HepG2 (cell line): ENCODE measurements at regions not wholly inside any gene's neighbourhood (a gene's known extent, or its start where the extent isn't known, plus 50 kb on each side); places are given as distances from the start of the nearest gene placed in this dataset.

Source experiments
- ASH2L ChIP-seq: fragments of 300-600, 200-600 bp; sonication (generic); IDR thresholded peaks from 2 replicates; pipeline ENCODE4 v1.7.0; 2017; ENCODE audit warnings: low read depth, mild to moderate bottlenecking, moderate library complexity, mixed read lengths, low read length; ENCODE audit not compliant: insufficient read length
- BRCA1 ChIP-seq: sonication (generic); formaldehyde crosslinking; IDR thresholded peaks from 2 replicates; pipeline ENCODE4 v1.4.0; 2020; ENCODE audit warnings: missing genetic modification reagents
- HIVEP1 ChIP-seq: sonication (generic); formaldehyde crosslinking; IDR thresholded peaks from 2 replicates; pipeline ENCODE4 v1.4.0; 2020; ENCODE audit warnings: mild to moderate bottlenecking, missing genetic modification reagents
- MEIS2 ChIP-seq: sonication (generic); formaldehyde crosslinking; IDR thresholded peaks from 2 replicates; pipeline ENCODE4 v1.9.0; 2021; ENCODE audit warnings: mild to moderate bottlenecking, missing genetic modification reagents
- RARG ChIP-seq: sonication (generic); formaldehyde crosslinking; IDR thresholded peaks from 2 replicates; pipeline ENCODE4 v1.4.0; 2020; ENCODE audit warnings: low read depth, mild to moderate bottlenecking, missing genetic modification reagents
- TBX2 ChIP-seq: sonication (generic); formaldehyde crosslinking; IDR thresholded peaks from 2 replicates; pipeline ENCODE4 v1.5.0; 2020; ENCODE audit warnings: missing genetic modification reagents, mild to moderate bottlenecking, borderline replicate concordance
- ZNF337 ChIP-seq: sonication (generic); formaldehyde crosslinking; IDR thresholded peaks from 2 replicates; pipeline ENCODE4 v1.5.1; 2020; ENCODE audit warnings: missing genetic modification reagents, low read depth, mild to moderate bottlenecking, borderline replicate concordance
- ZNF616 ChIP-seq: sonication (generic); formaldehyde crosslinking; IDR thresholded peaks from 2 replicates; pipeline ENCODE4 v1.5.0; 2020; ENCODE audit warnings: low read depth, mild to moderate bottlenecking, missing genetic modification reagents
- TF ChIP-seq, protein P1 (sequence below): sonication (generic); formaldehyde crosslinking; IDR thresholded peaks from one replicate; pipeline ENCODE4 v1.5.1; 2020; ENCODE audit warnings: mild to moderate bottlenecking, missing genetic modification reagents; ENCODE audit errors: not compliant biosample characterization
- TF ChIP-seq, protein P2 (sequence below): sonication (generic); formaldehyde crosslinking; IDR thresholded peaks from 2 replicates; pipeline ENCODE4 v1.8.1; 2023; ENCODE audit warnings: mild to moderate bottlenecking, inconsistent platforms, moderate library complexity, missing genetic modification reagents, borderline replicate concordance
- TF ChIP-seq, protein P3 (sequence below): IDR thresholded peaks from 2 replicates; pipeline ENCODE4 v1.6.1; 2012; ENCODE audit warnings: low read depth, low read length, improper control_type of control experiment
- TF ChIP-seq, protein P4 (sequence below): sonication (generic); formaldehyde crosslinking; IDR thresholded peaks from 2 replicates; pipeline ENCODE4 v1.4.0; 2020; ENCODE audit warnings: mild to moderate bottlenecking, missing genetic modification reagents
- TF ChIP-seq, protein P5 (sequence below): sonication (generic); formaldehyde crosslinking; IDR thresholded peaks from 2 replicates; pipeline ENCODE4 v1.5.1; 2020; ENCODE audit warnings: missing genetic modification reagents, mild to moderate bottlenecking, borderline replicate concordance

DNA sequence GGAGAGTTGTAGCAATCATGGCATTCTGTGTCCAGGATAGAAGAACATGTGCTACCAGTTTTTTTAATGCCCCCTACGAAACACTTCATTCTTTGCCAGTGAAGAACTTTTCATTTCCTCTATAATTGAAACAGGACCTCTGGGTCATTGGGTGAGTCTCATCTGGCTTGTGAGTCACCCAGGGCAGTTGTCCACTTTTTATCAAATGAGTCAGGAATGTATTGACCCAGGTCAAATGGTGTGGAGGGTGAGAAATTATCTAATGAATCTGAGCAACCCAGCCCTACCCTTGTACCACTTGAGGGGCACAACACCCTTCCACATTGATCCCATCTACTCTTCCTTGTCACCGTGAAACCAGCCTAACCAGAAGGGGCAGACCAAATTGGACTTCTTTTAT lies 417.3 kb upstream of the PROX1 start (continued):
- TF ChIP-seq, protein P1, sequence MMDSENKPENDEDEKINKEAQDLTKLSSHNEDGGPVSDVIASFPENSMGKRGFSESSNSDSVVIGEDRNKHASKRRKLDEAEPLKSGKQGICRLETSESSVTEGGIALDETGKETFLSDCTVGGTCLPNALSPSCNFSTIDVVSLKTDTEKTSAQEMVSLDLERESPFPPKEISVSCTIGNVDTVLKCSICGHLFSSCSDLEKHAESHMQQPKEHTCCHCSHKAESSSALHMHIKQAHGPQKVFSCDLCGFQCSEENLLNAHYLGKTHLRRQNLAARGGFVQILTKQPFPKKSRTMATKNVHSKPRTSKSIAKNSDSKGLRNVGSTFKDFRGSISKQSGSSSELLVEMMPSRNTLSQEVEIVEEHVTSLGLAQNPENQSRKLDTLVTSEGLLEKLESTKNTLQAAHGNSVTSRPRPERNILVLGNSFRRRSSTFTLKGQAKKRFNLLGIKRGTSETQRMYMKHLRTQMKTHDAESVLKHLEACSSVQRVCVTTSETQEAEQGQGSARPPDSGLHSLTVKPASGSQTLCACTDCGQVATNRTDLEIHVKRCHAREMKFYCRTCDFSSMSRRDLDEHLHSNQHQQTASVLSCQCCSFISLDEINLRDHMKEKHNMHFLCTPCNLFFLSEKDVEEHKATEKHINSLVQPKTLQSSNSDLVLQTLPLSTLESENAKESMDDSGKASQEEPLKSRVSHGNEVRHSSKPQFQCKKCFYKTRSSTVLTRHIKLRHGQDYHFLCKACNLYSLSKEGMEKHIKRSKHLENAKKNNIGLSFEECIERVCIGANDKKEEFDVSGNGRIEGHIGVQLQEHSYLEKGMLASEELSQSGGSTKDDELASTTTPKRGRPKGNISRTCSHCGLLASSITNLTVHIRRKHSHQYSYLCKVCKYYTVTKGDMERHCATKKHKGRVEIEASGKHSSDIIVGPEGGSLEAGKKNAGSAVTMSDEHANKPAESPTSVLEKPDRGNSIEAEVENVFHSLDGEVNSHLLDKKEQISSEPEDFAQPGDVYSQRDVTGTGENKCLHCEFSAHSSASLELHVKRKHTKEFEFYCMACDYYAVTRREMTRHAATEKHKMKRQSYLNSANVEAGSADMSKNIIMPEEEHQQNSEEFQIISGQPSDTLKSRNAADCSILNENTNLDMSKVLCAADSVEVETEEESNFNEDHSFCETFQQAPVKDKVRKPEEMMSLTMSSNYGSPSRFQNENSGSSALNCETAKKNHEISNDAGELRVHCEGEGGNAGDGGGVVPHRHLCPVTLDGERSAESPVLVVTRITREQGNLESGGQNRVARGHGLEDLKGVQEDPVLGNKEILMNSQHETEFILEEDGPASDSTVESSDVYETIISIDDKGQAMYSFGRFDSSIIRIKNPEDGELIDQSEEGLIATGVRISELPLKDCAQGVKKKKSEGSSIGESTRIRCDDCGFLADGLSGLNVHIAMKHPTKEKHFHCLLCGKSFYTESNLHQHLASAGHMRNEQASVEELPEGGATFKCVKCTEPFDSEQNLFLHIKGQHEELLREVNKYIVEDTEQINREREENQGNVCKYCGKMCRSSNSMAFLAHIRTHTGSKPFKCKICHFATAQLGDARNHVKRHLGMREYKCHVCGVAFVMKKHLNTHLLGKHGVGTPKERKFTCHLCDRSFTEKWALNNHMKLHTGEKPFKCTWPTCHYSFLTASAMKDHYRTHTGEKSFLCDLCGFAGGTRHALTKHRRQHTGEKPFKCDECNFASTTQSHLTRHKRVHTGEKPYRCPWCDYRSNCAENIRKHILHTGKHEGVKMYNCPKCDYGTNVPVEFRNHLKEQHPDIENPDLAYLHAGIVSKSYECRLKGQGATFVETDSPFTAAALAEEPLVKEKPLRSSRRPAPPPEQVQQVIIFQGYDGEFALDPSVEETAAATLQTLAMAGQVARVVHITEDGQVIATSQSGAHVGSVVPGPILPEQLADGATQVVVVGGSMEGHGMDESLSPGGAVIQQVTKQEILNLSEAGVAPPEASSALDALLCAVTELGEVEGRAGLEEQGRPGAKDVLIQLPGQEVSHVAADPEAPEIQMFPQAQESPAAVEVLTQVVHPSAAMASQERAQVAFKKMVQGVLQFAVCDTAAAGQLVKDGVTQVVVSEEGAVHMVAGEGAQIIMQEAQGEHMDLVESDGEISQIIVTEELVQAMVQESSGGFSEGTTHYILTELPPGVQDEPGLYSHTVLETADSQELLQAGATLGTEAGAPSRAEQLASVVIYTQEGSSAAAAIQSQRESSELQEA = no peak
- TF ChIP-seq HIVEP1 (CRISPR knock-in tag) (no peak), ZNF337 (CRISPR knock-in tag) (no peak), TBX2 (CRISPR knock-in tag) (peak; percentile 49; the same call in 1 of the 2 replicates), BRCA1 (CRISPR knock-in tag) (no peak), MEIS2 (CRISPR knock-in tag) (no peak), RARG (CRISPR knock-in tag) (no peak), ZNF616 (CRISPR knock-in tag) (no peak), ASH2L (no peak)
- TF ChIP-seq, protein P2, sequence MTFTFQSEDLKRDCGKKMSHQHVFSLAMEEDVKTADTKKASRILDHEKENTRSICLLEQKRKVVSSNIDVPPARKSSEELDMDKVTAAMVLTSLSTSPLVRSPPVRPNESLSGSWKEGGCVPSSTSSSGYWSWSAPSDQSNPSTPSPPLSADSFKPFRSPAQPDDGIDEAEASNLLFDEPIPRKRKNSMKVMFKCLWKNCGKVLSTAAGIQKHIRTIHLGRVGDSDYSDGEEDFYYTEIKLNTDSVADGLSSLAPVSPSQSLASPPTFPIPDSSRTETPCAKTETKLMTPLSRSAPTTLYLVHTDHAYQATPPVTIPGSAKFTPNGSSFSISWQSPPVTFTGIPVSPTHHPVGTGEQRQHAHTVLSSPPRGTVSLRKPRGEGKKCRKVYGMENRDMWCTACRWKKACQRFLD = no peak
- TF ChIP-seq, protein P3, sequence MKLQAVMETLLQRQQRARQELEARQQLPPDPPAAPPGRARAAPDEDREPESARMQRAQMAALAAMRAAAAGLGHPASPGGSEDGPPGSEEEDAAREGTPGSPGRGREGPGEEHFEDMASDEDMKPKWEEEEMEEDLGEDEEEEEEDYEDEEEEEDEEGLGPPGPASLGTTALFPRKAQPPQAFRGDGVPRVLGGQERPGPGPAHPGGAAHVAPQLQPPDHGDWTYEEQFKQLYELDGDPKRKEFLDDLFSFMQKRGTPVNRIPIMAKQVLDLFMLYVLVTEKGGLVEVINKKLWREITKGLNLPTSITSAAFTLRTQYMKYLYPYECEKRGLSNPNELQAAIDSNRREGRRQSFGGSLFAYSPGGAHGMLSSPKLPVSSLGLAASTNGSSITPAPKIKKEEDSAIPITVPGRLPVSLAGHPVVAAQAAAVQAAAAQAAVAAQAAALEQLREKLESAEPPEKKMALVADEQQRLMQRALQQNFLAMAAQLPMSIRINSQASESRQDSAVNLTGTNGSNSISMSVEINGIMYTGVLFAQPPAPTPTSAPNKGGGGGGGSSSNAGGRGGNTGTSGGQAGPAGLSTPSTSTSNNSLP = peak; percentile 72; the same call in 1 of the 2 replicates
- TF ChIP-seq, protein P4, sequence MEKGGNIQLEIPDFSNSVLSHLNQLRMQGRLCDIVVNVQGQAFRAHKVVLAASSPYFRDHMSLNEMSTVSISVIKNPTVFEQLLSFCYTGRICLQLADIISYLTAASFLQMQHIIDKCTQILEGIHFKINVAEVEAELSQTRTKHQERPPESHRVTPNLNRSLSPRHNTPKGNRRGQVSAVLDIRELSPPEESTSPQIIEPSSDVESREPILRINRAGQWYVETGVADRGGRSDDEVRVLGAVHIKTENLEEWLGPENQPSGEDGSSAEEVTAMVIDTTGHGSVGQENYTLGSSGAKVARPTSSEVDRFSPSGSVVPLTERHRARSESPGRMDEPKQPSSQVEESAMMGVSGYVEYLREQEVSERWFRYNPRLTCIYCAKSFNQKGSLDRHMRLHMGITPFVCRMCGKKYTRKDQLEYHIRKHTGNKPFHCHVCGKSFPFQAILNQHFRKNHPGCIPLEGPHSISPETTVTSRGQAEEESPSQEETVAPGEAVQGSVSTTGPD (CRISPR knock-in tag) = no peak
- TF ChIP-seq, protein P5, sequence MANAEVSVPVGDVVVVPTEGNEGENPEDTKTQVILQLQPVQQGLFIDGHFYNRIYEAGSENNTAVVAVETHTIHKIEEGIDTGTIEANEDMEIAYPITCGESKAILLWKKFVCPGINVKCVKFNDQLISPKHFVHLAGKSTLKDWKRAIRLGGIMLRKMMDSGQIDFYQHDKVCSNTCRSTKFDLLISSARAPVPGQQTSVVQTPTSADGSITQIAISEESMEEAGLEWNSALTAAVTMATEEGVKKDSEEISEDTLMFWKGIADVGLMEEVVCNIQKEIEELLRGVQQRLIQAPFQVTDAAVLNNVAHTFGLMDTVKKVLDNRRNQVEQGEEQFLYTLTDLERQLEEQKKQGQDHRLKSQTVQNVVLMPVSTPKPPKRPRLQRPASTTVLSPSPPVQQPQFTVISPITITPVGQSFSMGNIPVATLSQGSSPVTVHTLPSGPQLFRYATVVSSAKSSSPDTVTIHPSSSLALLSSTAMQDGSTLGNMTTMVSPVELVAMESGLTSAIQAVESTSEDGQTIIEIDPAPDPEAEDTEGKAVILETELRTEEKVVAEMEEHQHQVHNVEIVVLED (CRISPR knock-in tag) = no peak
